HG03354 (cell line): ENCODE measurements at regions not wholly inside any gene's neighbourhood (a gene's known extent, or its start where the extent isn't known, plus 50 kb on each side); places are given as distances from the start of the nearest gene placed in this dataset.

Experiments used
- ATAC-seq: cut with Tn5 transposase; IDR thresholded peaks from one replicate; pipeline ENCODE4 v1.9.1; 2021; ENCODE audit warnings: mild to moderate bottlenecking; ENCODE audit not compliant: unreplicated experiment, poor library complexity, severe bottlenecking

- no peak for ATAC-seq
Observed at GRCh38 chr7:9890092-9890491, 1083.6 kb upstream of the PHF14 start.

- ATAC-seq = no peak
Observed at GRCh38 chr7:9891056-9891455, 1082.6 kb upstream of the PHF14 start.

GRCh38 chr7:9900339-9900738 is 1073.3 kb upstream of the PHF14 start:
- no peak for ATAC-seq

- ATAC-seq = no peak
Observed at GRCh38 chr7:9921326-9921725, 1052.3 kb upstream of the PHF14 start.

- no peak for ATAC-seq
Observed at GRCh38 chr7:9937944-9938631, 1035.6 kb upstream of the PHF14 start.

- ATAC-seq = no peak
Observed at GRCh38 chr7:9939176-9939575, 1034.5 kb upstream of the PHF14 start.

GRCh38 chr7:9945131-9945530 is 1028.5 kb upstream of the PHF14 start:
- ATAC-seq = no peak

- ATAC-seq = no peak
Observed at GRCh38 chr7:9945857-9946256, 1027.8 kb upstream of the PHF14 start.

GRCh38 chr7:9955138-9955537 is 1018.5 kb upstream of the PHF14 start:
- ATAC-seq = no peak

GRCh38 chr7:9958486-9958885 is 1015.2 kb upstream of the PHF14 start:
- no peak for ATAC-seq

- ATAC-seq = no peak
Observed at GRCh38 chr7:9960460-9960859, 1013.2 kb upstream of the PHF14 start.

GRCh38 chr7:9961161-9961922 is 1012.3 kb upstream of the PHF14 start:
- ATAC-seq = no peak

GRCh38 chr7:9962742-9963141 is 1010.9 kb upstream of the PHF14 start:
- no peak for ATAC-seq

- ATAC-seq = no peak
Observed at GRCh38 chr7:9978106-9979064, 995.3 kb upstream of the PHF14 start.

GRCh38 chr7:9981742-9982349 is 991.8 kb upstream of the PHF14 start:
- ATAC-seq = no peak

GRCh38 chr7:9983048-9983447 is 990.6 kb upstream of the PHF14 start:
- ATAC-seq = no peak

GRCh38 chr7:10015687-10016086 is 958.0 kb upstream of the PHF14 start:
- no peak for ATAC-seq

GRCh38 chr7:10022480-10022879 is 951.2 kb upstream of the PHF14 start:
- ATAC-seq = no peak

GRCh38 chr7:10022957-10023356 is 950.7 kb upstream of the PHF14 start:
- ATAC-seq = no peak
